Liver (tissue), 3 donors: ENCODE measurements at regions not wholly inside any gene's neighbourhood (a gene's known extent, or its start where the extent isn't known, plus 50 kb on each side); places are given as distances from the start of the nearest gene placed in this dataset.

ENCODE experiments used
- CTCF ChIP-seq: fragments of 150-350 bp; IDR thresholded peaks from 2 replicates; pipeline ENCODE4 v1.5.1; 2017; ENCODE audit warnings: improper control_type of control experiment, low read depth, low read length; ENCODE audit not compliant: missing input control
- HNF4G ChIP-seq: IDR thresholded peaks from 2 replicates; pipeline ENCODE4 v1.6.1; 2016; ENCODE audit warnings: antibody characterized with exemption
- JUND ChIP-seq, 2 donors: IDR thresholded peaks; 2 replicates each; pipeline ENCODE4 v1.6.1; 2016; ENCODE audit warnings: antibody characterized with exemption in 2 of 2
- RAD21 ChIP-seq, 2 donors: IDR thresholded peaks; 2 replicates each; pipeline ENCODE4 v1.6.1; 2016; ENCODE audit warnings: antibody characterized with exemption in 2 of 2, mild to moderate bottlenecking in 2 of 2
- REST ChIP-seq: IDR thresholded peaks from 2 replicates; pipeline ENCODE4 v1.6.1; 2016; ENCODE audit warnings: antibody characterized with exemption, mild to moderate bottlenecking
- TAF1 ChIP-seq: conservative IDR thresholded peaks from 2 replicates; pipeline ENCODE4 v1.6.1; 2016; ENCODE audit warnings: antibody characterized with exemption, mild to moderate bottlenecking
- YY1 ChIP-seq: IDR thresholded peaks from 2 replicates; pipeline ENCODE4 v1.6.1; 2016; ENCODE audit warnings: antibody characterized with exemption, mild to moderate bottlenecking
- donor health status: healthy.
- donor health status: healthy.

- TF ChIP-seq HNF4G (no peak), CTCF (no peak), REST (no peak), TAF1 (no peak), YY1 (no peak), RAD21 (IDR thresholded peaks at IDR 0.05) (no peak), JUND (IDR thresholded peaks at IDR 0.05) (no peak)
Observed at GRCh38 chr22:48628891-48629543, 1198.7 kb downstream of the BRD1 start.
